BLaER1 (cell line): ENCODE measurements at regions not wholly inside any gene's neighbourhood (a gene's known extent, or its start where the extent isn't known, plus 50 kb on each side); places are given as distances from the start of the nearest gene placed in this dataset.

Experiments used
- H3K27ac ChIP-seq: shearing (Covaris generic); formaldehyde crosslinking; 2 replicates; pipeline ENCODE4 v1.8.1; 2022
- H3K27me3 ChIP-seq: shearing (Covaris generic); formaldehyde crosslinking; 2 replicates; pipeline ENCODE4 v1.8.1; 2022
- H3K36me3 ChIP-seq: shearing (Covaris generic); formaldehyde crosslinking; 2 replicates; pipeline ENCODE4 v1.8.1; 2022
- H3K4me1 ChIP-seq: shearing (Covaris generic); formaldehyde crosslinking; 2 replicates; pipeline ENCODE4 v1.8.1; 2022
- H3K4me2 ChIP-seq: shearing (Covaris generic); formaldehyde crosslinking; 2 replicates; pipeline ENCODE4 v1.8.1; 2022
- H3K4me3 ChIP-seq: shearing (Covaris generic); formaldehyde crosslinking; 2 replicates; pipeline ENCODE4 v1.8.1; 2022
- H3K9ac ChIP-seq: shearing (Covaris generic); formaldehyde crosslinking; 2 replicates; pipeline ENCODE4 v1.8.1; 2022
- H3K9me3 ChIP-seq: shearing (Covaris generic); formaldehyde crosslinking; 2 replicates; pipeline ENCODE4 v1.8.1; 2022
- H4K20me1 ChIP-seq: shearing (Covaris generic); formaldehyde crosslinking; 2 replicates; pipeline ENCODE4 v1.8.1; 2022
- Cebpa-rat ChIP-seq: shearing (Covaris generic); IDR thresholded peaks from 2 replicates; pipeline ENCODE4 v1.8.1; 2022

GRCh38 chr2:158011055-158011771 lies 90.5 kb upstream of the UPP2 start:
- Histone ChIP-seq H3K4me1 (peaks cover 21% of the 10 kb centered on the region), H3K36me3 (no peaks in the 10 kb centered on the region), H3K27me3 (no peaks in the 10 kb centered on the region), H3K9me3 (no peaks in the 10 kb centered on the region), H3K27ac (no peak overlapping the region), H3K4me3 (no peak overlapping the region), H3K4me2 (no peak overlapping the region), H4K20me1 (no peaks in the 10 kb centered on the region), H3K9ac (no peak overlapping the region)
- TF ChIP-seq Cebpa-rat = no peak

- Histone ChIP-seq H4K20me1 (no peaks in the 10 kb centered on the region), H3K36me3 (no peaks in the 10 kb centered on the region), H3K4me3 (no peak overlapping the region), H3K4me1 (peaks cover 19% of the 10 kb centered on the region), H3K4me2 (no peak overlapping the region), H3K27me3 (no peaks in the 10 kb centered on the region), H3K9me3 (no peaks in the 10 kb centered on the region), H3K9ac (no peak overlapping the region), H3K27ac (no peak overlapping the region)
- no peak for TF ChIP-seq Cebpa-rat
Observed at GRCh38 chr2:158009399-158009798, 92.3 kb upstream of the UPP2 start.

- Histone ChIP-seq H3K27ac (no peak overlapping the region), H3K4me1 (peaks cover 4% of the 10 kb centered on the region; the same call in 1 of the 2 replicates), H3K36me3 (no peaks in the 10 kb centered on the region), H3K9ac (no peak overlapping the region), H4K20me1 (no peaks in the 10 kb centered on the region), H3K9me3 (no peaks in the 10 kb centered on the region), H3K4me2 (no peak overlapping the region), H3K27me3 (no peaks in the 10 kb centered on the region), H3K4me3 (no peak overlapping the region)
- TF ChIP-seq Cebpa-rat = no peak
Observed at GRCh38 chr2:158006961-158007719, 94.5 kb upstream of the UPP2 start.

- Histone ChIP-seq H3K27me3 (no peaks in the 10 kb centered on the region), H3K4me3 (no peak overlapping the region), H4K20me1 (no peaks in the 10 kb centered on the region), H3K9ac (no peak overlapping the region), H3K9me3 (no peaks in the 10 kb centered on the region), H3K36me3 (no peaks in the 10 kb centered on the region), H3K4me2 (no peak overlapping the region), H3K4me1 (no peaks in the 10 kb centered on the region), H3K27ac (no peak overlapping the region)
- TF ChIP-seq Cebpa-rat = no peak
Observed at GRCh38 chr2:158004126-158004764, 97.4 kb upstream of the UPP2 start.

GRCh38 chr2:158002079-158002478 lies 99.6 kb upstream of the UPP2 start:
- Histone ChIP-seq H3K4me2 (no peak overlapping the region), H3K27ac (no peak overlapping the region), H3K9me3 (no peaks in the 10 kb centered on the region), H3K27me3 (no peaks in the 10 kb centered on the region), H4K20me1 (no peaks in the 10 kb centered on the region), H3K4me1 (no peaks in the 10 kb centered on the region), H3K36me3 (no peaks in the 10 kb centered on the region), H3K9ac (no peak overlapping the region), H3K4me3 (no peak overlapping the region)
- TF ChIP-seq Cebpa-rat = no peak

GRCh38 chr2:157996799-157997198 lies 104.9 kb upstream of the UPP2 start:
- no peaks in the 10 kb centered on the region for H3K9me3 ChIP-seq
- no peaks in the 10 kb centered on the region for H3K4me1 ChIP-seq
- no peaks in the 10 kb centered on the region for H3K27me3 ChIP-seq
- H3K36me3 ChIP-seq = no peaks in the 10 kb centered on the region
- no peak overlapping the region for H3K9ac ChIP-seq
- H3K4me3 ChIP-seq = no peak overlapping the region
- TF ChIP-seq Cebpa-rat = no peak
- no peak overlapping the region for H3K27ac ChIP-seq
- H3K4me2 ChIP-seq = no peak overlapping the region
- H4K20me1 ChIP-seq = no peaks in the 10 kb centered on the region

GRCh38 chr2:157995117-157995516 lies 106.6 kb upstream of the UPP2 start:
- Histone ChIP-seq H3K4me1 (no peaks in the 10 kb centered on the region), H3K4me2 (no peak overlapping the region), H4K20me1 (no peaks in the 10 kb centered on the region), H3K4me3 (no peak overlapping the region), H3K27me3 (no peaks in the 10 kb centered on the region), H3K36me3 (no peaks in the 10 kb centered on the region), H3K27ac (no peak overlapping the region), H3K9ac (no peak overlapping the region), H3K9me3 (no peaks in the 10 kb centered on the region)
- TF ChIP-seq Cebpa-rat = no peak

GRCh38 chr2:157991932-157992331 lies 109.7 kb upstream of the UPP2 start:
- no peak overlapping the region for H3K9ac ChIP-seq
- no peaks in the 10 kb centered on the region for H3K9me3 ChIP-seq
- no peak overlapping the region for H3K4me3 ChIP-seq
- H4K20me1 ChIP-seq = no peaks in the 10 kb centered on the region
- no peak for TF ChIP-seq Cebpa-rat
- no peaks in the 10 kb centered on the region for H3K36me3 ChIP-seq
- H3K27me3 ChIP-seq = no peaks in the 10 kb centered on the region
- no peaks in the 10 kb centered on the region for H3K4me1 ChIP-seq
- H3K27ac ChIP-seq = no peak overlapping the region
- H3K4me2 ChIP-seq = no peak overlapping the region

GRCh38 chr2:157990173-157990572 lies 111.5 kb upstream of the UPP2 start:
- H3K27ac ChIP-seq = no peak overlapping the region
- TF ChIP-seq Cebpa-rat = no peak
- H3K27me3 ChIP-seq = no peaks in the 10 kb centered on the region
- no peaks in the 10 kb centered on the region for H4K20me1 ChIP-seq
- no peak overlapping the region for H3K4me3 ChIP-seq
- no peak overlapping the region for H3K4me2 ChIP-seq
- H3K9me3 ChIP-seq = no peaks in the 10 kb centered on the region
- no peak overlapping the region for H3K9ac ChIP-seq
- no peaks in the 10 kb centered on the region for H3K36me3 ChIP-seq
- H3K4me1 ChIP-seq = no peaks in the 10 kb centered on the region

- Histone ChIP-seq H4K20me1 (no peaks in the 10 kb centered on the region), H3K27me3 (no peaks in the 10 kb centered on the region), H3K4me2 (no peak overlapping the region), H3K36me3 (no peaks in the 10 kb centered on the region), H3K27ac (no peak overlapping the region), H3K9me3 (no peaks in the 10 kb centered on the region), H3K4me1 (no peaks in the 10 kb centered on the region), H3K4me3 (no peak overlapping the region), H3K9ac (no peak overlapping the region)
- no peak for TF ChIP-seq Cebpa-rat
Observed at GRCh38 chr2:157989227-157989626, 112.4 kb upstream of the UPP2 start.
